ENCODE measurements at regions not wholly inside any gene's neighbourhood (a gene's known extent, or its start where the extent isn't known, plus 50 kb on each side); places are given as distances from the start of the nearest gene placed in this dataset.

- no peak for DNase-seq (ENCODE audit: low read depth in 2 of 2)
These were observed 342.0 kb upstream of the ACVR2A start for GRCh38 chr2:147502711-147503290.

- DNase-seq (ENCODE audit: low read depth in 2 of 2): no peak
These were observed 342.9 kb upstream of the ACVR2A start for GRCh38 chr2:147501968-147502367.

GRCh38 chr2:147500819-147501395 lies 343.9 kb upstream of the ACVR2A start:
- no peak for DNase-seq (ENCODE audit: low read depth in 2 of 2)

- DNase-seq (ENCODE audit: low read depth in 2 of 2): no peak
These were observed 344.6 kb upstream of the ACVR2A start for GRCh38 chr2:147500229-147500628.

GRCh38 chr2:147499785-147500184 lies 345.0 kb upstream of the ACVR2A start:
- no peak for DNase-seq (ENCODE audit: low read depth in 2 of 2)

- no peak for DNase-seq (ENCODE audit: low read depth in 2 of 2)
These were observed 349.1 kb upstream of the ACVR2A start for GRCh38 chr2:147495734-147496133.

- DNase-seq (ENCODE audit: low read depth in 2 of 2): no peak
These were observed 352.4 kb upstream of the ACVR2A start for GRCh38 chr2:147492471-147492870.

GRCh38 chr2:147491506-147491905 lies 353.3 kb upstream of the ACVR2A start:
- no peak for DNase-seq (ENCODE audit: low read depth in 2 of 2)

- no peak for DNase-seq (ENCODE audit: low read depth in 2 of 2)
These were observed 354.2 kb upstream of the ACVR2A start for GRCh38 chr2:147490401-147491261.

GRCh38 chr2:147488472-147488871 lies 356.4 kb upstream of the ACVR2A start:
- no peak for DNase-seq (ENCODE audit: low read depth in 2 of 2)

GRCh38 chr2:147487978-147488289 lies 356.9 kb upstream of the ACVR2A start:
- no peak for DNase-seq (ENCODE audit: low read depth in 2 of 2)

- no peak for DNase-seq (ENCODE audit: low read depth in 2 of 2)
These were observed 357.4 kb upstream of the ACVR2A start for GRCh38 chr2:147487286-147487977.

- no peak for DNase-seq (ENCODE audit: low read depth in 2 of 2)
These were observed 359.5 kb upstream of the ACVR2A start for GRCh38 chr2:147485210-147485851.

GRCh38 chr2:147483911-147484310 lies 360.9 kb upstream of the ACVR2A start:
- DNase-seq (ENCODE audit: low read depth in 2 of 2): no peak

GRCh38 chr2:147482916-147483669 lies 361.7 kb upstream of the ACVR2A start:
- DNase-seq (ENCODE audit: low read depth in 2 of 2): no peak

GRCh38 chr2:147482111-147482895 lies 362.5 kb upstream of the ACVR2A start:
- no peak for DNase-seq (ENCODE audit: low read depth in 2 of 2)

- no peak for DNase-seq (ENCODE audit: low read depth in 2 of 2)
These were observed 365.5 kb upstream of the ACVR2A start for GRCh38 chr2:147479358-147479757.

GRCh38 chr2:147473075-147473474 lies 371.8 kb upstream of the ACVR2A start:
- DNase-seq (ENCODE audit: low read depth in 2 of 2): no peak

- no peak for DNase-seq (ENCODE audit: low read depth in 2 of 2)
These were observed 373.7 kb upstream of the ACVR2A start for GRCh38 chr2:147471126-147471525.

- no peak for DNase-seq (ENCODE audit: low read depth in 2 of 2)
These were observed 375.4 kb upstream of the ACVR2A start for GRCh38 chr2:147469471-147469870.

GRCh38 chr2:147468963-147469362 lies 375.9 kb upstream of the ACVR2A start:
- no peak for DNase-seq (ENCODE audit: low read depth in 2 of 2)

All from stimulated activated CD4-positive, alpha-beta T cell treated with anti-CD3 and anti-CD28 coated beads, Interleukin-1b, Interleukin-23, amount 100 ng/mL, for 4 hours (primary cell).